ENCODE measurements at regions not wholly inside any gene's neighbourhood (a gene's known extent, or its start where the extent isn't known, plus 50 kb on each side); places are given as distances from the start of the nearest gene placed in this dataset.

GRCh38 chr22:49355211-49355920, 472.3 kb downstream of the BRD1 start:
- no peak for TF ChIP-seq CTCF (IDR thresholded peaks at IDR 0.05; ENCODE audit: low read length)
- no peak for TF ChIP-seq EZH2 (optimal IDR thresholded peaks at IDR 0.05; ENCODE audit: low read depth, low read length)

All from MM.1S (cell line).